ENCODE measurements at regions not wholly inside any gene's neighbourhood (a gene's known extent, or its start where the extent isn't known, plus 50 kb on each side); places are given as distances from the start of the nearest gene placed in this dataset.

DNA sequence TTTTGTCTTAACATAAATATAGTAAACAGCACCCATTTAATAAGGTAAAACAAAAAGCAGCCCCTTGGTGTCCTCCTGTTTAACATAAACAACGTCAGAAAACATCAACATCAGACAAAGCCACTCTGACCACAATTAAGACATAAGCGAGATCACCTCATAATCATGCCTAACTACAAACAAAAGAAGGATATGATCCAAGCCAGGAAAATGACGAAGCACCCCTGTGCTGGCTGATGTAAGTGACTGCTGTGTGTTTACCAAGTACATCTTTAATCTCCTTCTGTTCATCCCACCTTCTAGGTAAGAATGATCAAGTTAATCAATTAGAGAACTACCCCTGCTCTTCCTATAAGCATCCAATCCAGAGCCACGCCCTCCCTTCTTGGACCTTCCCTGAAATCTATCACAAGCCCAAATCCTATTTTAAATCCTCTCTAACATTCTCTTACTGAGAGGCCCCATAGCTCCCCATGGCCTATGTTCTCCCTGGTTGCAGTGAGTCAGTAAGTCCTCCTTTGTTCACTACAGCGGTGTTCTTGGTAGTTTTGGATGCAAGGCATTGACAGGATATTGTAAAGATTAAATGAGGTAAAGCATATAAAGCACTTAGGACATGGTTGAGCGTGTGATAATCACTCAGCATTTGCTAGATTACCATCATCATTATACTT lies 424.2 kb downstream of the TSN start:
- intact Hi-C loops (cut with DNase I): no loop called here
- DNase-seq (no peak), ATAC-seq (no peak)
- Histone ChIP-seq H3K27ac (no peak overlapping the region), H3K9me3 (no peaks in the 10 kb centered on the region), H3K27me3 (ENCODE audit: insufficient read depth in 3 of 3, low read length in 2 of 3) (no peaks in the 10 kb centered on the region), H3K4me3 (no peak overlapping the region), H3K4me1 (no peaks in the 10 kb centered on the region), H3K36me3 (ENCODE audit: insufficient read depth in 1 of 2, low read depth in 1 of 2) (no peaks in the 10 kb centered on the region)
- no peak for TF ChIP-seq CTCF (IDR thresholded peaks at IDR 0.05)
- WGBS, 3 donors: 83 to 88% (median 85%) methylated on average over 6 of the region's 6 CpGs

- H3K9me3 ChIP-seq: no peaks in the 10 kb centered on the region
- ATAC-seq: no peak
- no peak overlapping the region for H3K4me3 ChIP-seq
- H3K36me3 ChIP-seq (ENCODE audit: insufficient read depth in 1 of 2, low read depth in 1 of 2): no peaks in the 10 kb centered on the region
- WGBS, 3 donors: 89 to 93% (median 90%) methylated on average over 1 of the region's 1 CpG
- no peak overlapping the region for H3K27ac ChIP-seq
- intact Hi-C loops (cut with DNase I): no loop called here
- H3K27me3 ChIP-seq (ENCODE audit: insufficient read depth in 3 of 3, low read length in 2 of 3): no peaks in the 10 kb centered on the region
- no peaks in the 10 kb centered on the region for H3K4me1 ChIP-seq
- DNase-seq: no peak
- no peak for TF ChIP-seq CTCF (IDR thresholded peaks at IDR 0.05)
Measured at GRCh38 chr2:122180972-122181371, 425.5 kb downstream of the TSN start.

DNA sequence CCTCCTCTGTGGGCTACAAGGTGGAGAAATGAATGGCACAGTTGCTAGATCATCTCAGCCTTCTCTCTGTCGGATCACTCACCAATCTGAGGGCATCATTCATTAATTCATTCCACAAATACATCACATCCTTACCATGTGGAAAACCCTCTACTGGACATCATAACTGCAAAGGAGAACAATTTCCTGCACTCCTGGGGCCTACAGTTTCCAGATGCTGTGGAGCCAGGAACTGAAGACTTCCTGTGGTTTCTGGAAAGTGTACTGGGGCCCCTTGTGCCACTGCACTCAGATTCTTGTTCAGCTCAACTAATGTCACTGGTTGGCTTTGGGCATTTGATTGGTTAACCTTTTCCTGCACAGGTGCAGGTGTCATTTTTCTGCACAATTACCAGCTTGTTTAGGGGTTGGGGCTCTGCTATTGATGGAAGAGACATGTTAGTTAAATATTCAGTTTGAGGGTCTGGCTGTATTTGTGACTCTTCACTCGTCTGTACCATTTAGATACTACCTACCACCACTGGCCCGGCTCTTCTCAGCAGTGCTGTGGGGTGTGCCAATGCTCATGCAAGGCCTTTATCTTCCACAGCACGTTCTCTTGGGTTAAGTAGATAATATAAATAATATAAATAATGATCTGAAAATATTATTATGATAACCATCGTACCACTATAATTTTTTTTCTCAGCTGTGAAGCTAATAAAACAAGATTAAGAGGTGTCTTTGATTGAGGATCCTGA lies 427.3 kb downstream of the TSN start:
- 27 to 41% (median 33%) methylated on average over 5 of the region's 5 CpGs for WGBS, 3 donors
- ATAC-seq: no peak
- no peak for TF ChIP-seq CTCF (IDR thresholded peaks at IDR 0.05)
- H3K9me3 ChIP-seq: no peaks in the 10 kb centered on the region
- no peak for DNase-seq
- no peaks in the 10 kb centered on the region for H3K4me1 ChIP-seq
- H3K27me3 ChIP-seq (ENCODE audit: insufficient read depth in 3 of 3, low read length in 2 of 3): no peaks in the 10 kb centered on the region
- H3K4me3 ChIP-seq: no peak overlapping the region
- no peak overlapping the region for H3K27ac ChIP-seq
- intact Hi-C loops (cut with DNase I): no loop called here
- no peaks in the 10 kb centered on the region for H3K36me3 ChIP-seq (ENCODE audit: insufficient read depth in 1 of 2, low read depth in 1 of 2)

DNA sequence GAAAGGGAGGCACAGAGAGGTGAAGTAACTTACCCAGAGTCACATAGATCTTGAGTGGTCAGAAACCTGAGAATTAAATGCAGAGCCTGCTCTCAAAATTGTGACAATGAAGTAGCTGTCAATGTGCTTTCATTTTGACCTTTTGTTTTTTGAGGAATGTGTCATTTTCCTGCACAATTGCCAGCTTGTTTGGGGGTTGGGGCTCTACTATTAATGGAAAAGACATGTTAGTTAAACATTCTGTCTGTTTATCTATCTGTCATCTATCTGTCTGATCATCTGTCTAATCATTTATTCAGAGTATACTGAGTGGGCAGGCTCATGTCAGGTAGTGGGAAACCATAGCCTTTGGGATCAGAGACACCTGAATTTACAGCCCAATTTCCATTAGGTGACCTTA lies 428.4 kb downstream of the TSN start:
- no peak for DNase-seq
- no peak for ATAC-seq
- H3K27me3 ChIP-seq (ENCODE audit: insufficient read depth in 3 of 3, low read length in 2 of 3): no peaks in the 10 kb centered on the region
- intact Hi-C loops (cut with DNase I): no loop called here
- no peaks in the 10 kb centered on the region for H3K9me3 ChIP-seq
- TF ChIP-seq CTCF (IDR thresholded peaks at IDR 0.05): no peak
- H3K4me1 ChIP-seq: no peaks in the 10 kb centered on the region
- H3K27ac ChIP-seq: no peak overlapping the region
- no peaks in the 10 kb centered on the region for H3K36me3 ChIP-seq (ENCODE audit: insufficient read depth in 1 of 2, low read depth in 1 of 2)
- H3K4me3 ChIP-seq: no peak overlapping the region
